Panc1 (cell line): ENCODE measurements at regions not wholly inside any gene's neighbourhood (a gene's known extent, or its start where the extent isn't known, plus 50 kb on each side); places are given as distances from the start of the nearest gene placed in this dataset.

ENCODE experiments used
- ATAC-seq: fragments of 200-7000 bp; cut with Tn5 transposase; 2 replicates; pipeline ENCODE4 v1.9.1; 2020; ENCODE audit warnings: mild to moderate bottlenecking, moderate library complexity
- BruUV-seq: library from RNA; stranded (reverse); fragments of 400-500 nt; replicated peaks from 2 replicates; lab custom pipeline; 2021; lab: Mats Ljungman, UMichigan
- CTCF ChIA-PET: fragments of 300-600 bp; sonication (Branson Sonifier 250); formaldehyde crosslinking; loops from one replicate; lab custom pipeline; 2022; ENCODE audit warnings: antibody characterized with exemption; lab: Charles Lee
- POLR2A ChIA-PET: fragments of 300-600 bp; sonication (Branson Sonifier 250); formaldehyde crosslinking; loops from one replicate; lab custom pipeline; 2022; ENCODE audit warnings: antibody characterized with exemption; lab: Charles Lee
- DNase-seq: peaks from one replicate; pipeline ENCODE4 v3.0.0-alpha.2; 2010; ENCODE audit warnings: low read depth, low spot score
- H3K27ac ChIP-seq: 2 replicates; pipeline ENCODE4 v1.5.1; 2011; ENCODE audit warnings: mild to moderate bottlenecking, low read length, inconsistent platforms
- H3K27me3 ChIP-seq: fragments of 200-500 bp; sonication (Bioruptor generic); 2 replicates; pipeline ENCODE4 v1.6.0; 2014; ENCODE audit warnings: low read length, inconsistent platforms; ENCODE audit not compliant: control insufficient read depth, insufficient read depth
- H3K36me3 ChIP-seq: fragments of 200-500 bp; sonication (Bioruptor generic); 2 replicates; pipeline ENCODE4 v1.5.1; 2014; ENCODE audit warnings: inconsistent platforms, mild to moderate bottlenecking, low read length, moderate library complexity; ENCODE audit not compliant: control insufficient read depth, insufficient read depth
- H3K4me1 ChIP-seq: 2 replicates; pipeline ENCODE4 v1.5.1; 2011; ENCODE audit warnings: inconsistent platforms, mild to moderate bottlenecking, low read length, moderate library complexity; ENCODE audit not compliant: control insufficient read depth, insufficient read depth
- H3K4me3 ChIP-seq, 2 experiments: 2 replicates each; pipeline ENCODE4 v1.5.1; 2011 to 2012; ENCODE audit warnings: low read depth in 2 of 2, low read length in 2 of 2, mild to moderate bottlenecking in 2 of 2, inconsistent platforms in 1 of 2, moderate library complexity in 1 of 2
- H3K9me3 ChIP-seq: fragments of 200-500 bp; sonication (Bioruptor generic); 2 replicates; pipeline ENCODE4 v1.5.1; 2014; ENCODE audit warnings: low read depth, mild to moderate bottlenecking, inconsistent platforms, low read length, moderate library complexity; ENCODE audit not compliant: control insufficient read depth, insufficient read depth
- CTCF ChIP-seq: fragments of 450-650 bp; IDR thresholded peaks from 2 replicates; pipeline ENCODE4 v1.5.1; 2017; ENCODE audit warnings: mild to moderate bottlenecking
- POLR2AphosphoS5 ChIP-seq: IDR thresholded peaks from 2 replicates; pipeline ENCODE4 v1.6.1; 2012; ENCODE audit warnings: mild to moderate bottlenecking, low read depth, low read length, moderate library complexity
- SIN3A ChIP-seq: IDR thresholded peaks from 2 replicates; pipeline ENCODE4 v1.6.1; 2012; ENCODE audit warnings: low read depth, mild to moderate bottlenecking, low read length, moderate library complexity, borderline replicate concordance; ENCODE audit not compliant: insufficient read depth
- TCF7L2 ChIP-seq: IDR thresholded peaks from 2 replicates; pipeline ENCODE4 v1.6.1; 2011; ENCODE audit warnings: mild to moderate bottlenecking, low read depth, low read length, inconsistent platforms
- in situ Hi-C: cut with HindIII; loops from 2 replicates; pipeline ENCODE4 v1.10.0; 2016; ENCODE audit warnings: low sequenced_read_pairs, low pct_unique_long_range_greater_than_20kb
- intact Hi-C: fragments of 100-400 bp; cut with micrococcal nuclease; formaldehyde crosslinking; loops from one replicate; pipeline ENCODE4 v1.10.0; 2022; ENCODE audit not compliant: unreplicated experiment
- TF ChIP-seq, protein P1 (sequence below), 2 experiments: IDR thresholded peaks; 2 replicates each; pipeline ENCODE4 v1.6.1; 2011 to 2012; ENCODE audit warnings: low read depth in 2 of 2, control low read depth in 1 of 2, low read length in 1 of 2, mild to moderate bottlenecking in 1 of 2, moderate library complexity in 1 of 2; ENCODE audit not compliant: insufficient read depth in 1 of 2

DNA sequence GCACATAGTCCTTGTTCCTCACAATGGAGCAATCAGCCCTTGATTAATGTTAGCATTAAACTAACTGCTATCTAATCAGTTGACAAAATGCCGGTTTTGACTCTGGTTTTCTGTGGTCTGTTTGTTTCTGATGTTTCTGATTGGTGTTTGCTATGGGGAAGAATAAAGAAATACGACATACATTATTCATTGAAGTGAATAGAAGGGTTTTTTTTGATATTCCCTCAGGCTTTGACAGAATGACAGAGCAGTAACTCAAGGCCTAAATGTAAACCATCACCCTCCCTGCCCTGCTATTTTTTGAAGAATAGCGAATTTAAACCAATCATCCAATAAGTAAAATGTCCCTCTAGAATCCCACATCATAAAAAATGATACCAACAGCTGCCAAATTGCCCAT, 65.5 kb upstream of the HS3ST1 start:
- Histone ChIP-seq H3K27ac (no peak overlapping the region), H3K36me3 (no peaks in the 10 kb centered on the region), H3K4me1 (no peaks in the 10 kb centered on the region), H3K4me3 (no peak overlapping the region), H3K27me3 (no peaks in the 10 kb centered on the region), H3K9me3 (no peaks in the 10 kb centered on the region)
- POLR2A ChIA-PET = no interaction called here
- DNase-seq (no peak), ATAC-seq (no peak)
- BruUV-seq = no TSS peak
- in situ Hi-C loops = no loop called here
- TF ChIP-seq CTCF (no peak), POLR2AphosphoS5 (no peak), SIN3A (no peak), TCF7L2 (no peak)
- TF ChIP-seq, protein P1, sequence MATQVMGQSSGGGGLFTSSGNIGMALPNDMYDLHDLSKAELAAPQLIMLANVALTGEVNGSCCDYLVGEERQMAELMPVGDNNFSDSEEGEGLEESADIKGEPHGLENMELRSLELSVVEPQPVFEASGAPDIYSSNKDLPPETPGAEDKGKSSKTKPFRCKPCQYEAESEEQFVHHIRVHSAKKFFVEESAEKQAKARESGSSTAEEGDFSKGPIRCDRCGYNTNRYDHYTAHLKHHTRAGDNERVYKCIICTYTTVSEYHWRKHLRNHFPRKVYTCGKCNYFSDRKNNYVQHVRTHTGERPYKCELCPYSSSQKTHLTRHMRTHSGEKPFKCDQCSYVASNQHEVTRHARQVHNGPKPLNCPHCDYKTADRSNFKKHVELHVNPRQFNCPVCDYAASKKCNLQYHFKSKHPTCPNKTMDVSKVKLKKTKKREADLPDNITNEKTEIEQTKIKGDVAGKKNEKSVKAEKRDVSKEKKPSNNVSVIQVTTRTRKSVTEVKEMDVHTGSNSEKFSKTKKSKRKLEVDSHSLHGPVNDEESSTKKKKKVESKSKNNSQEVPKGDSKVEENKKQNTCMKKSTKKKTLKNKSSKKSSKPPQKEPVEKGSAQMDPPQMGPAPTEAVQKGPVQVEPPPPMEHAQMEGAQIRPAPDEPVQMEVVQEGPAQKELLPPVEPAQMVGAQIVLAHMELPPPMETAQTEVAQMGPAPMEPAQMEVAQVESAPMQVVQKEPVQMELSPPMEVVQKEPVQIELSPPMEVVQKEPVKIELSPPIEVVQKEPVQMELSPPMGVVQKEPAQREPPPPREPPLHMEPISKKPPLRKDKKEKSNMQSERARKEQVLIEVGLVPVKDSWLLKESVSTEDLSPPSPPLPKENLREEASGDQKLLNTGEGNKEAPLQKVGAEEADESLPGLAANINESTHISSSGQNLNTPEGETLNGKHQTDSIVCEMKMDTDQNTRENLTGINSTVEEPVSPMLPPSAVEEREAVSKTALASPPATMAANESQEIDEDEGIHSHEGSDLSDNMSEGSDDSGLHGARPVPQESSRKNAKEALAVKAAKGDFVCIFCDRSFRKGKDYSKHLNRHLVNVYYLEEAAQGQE (IDR thresholded peaks at IDR 0.05; ENCODE audit: insufficient read depth in 1 of 2, low read depth in 2 of 2, low read length in 1 of 2) = no peak
- CTCF ChIA-PET = no interaction called here
- intact Hi-C loops = no loop called here

DNA sequence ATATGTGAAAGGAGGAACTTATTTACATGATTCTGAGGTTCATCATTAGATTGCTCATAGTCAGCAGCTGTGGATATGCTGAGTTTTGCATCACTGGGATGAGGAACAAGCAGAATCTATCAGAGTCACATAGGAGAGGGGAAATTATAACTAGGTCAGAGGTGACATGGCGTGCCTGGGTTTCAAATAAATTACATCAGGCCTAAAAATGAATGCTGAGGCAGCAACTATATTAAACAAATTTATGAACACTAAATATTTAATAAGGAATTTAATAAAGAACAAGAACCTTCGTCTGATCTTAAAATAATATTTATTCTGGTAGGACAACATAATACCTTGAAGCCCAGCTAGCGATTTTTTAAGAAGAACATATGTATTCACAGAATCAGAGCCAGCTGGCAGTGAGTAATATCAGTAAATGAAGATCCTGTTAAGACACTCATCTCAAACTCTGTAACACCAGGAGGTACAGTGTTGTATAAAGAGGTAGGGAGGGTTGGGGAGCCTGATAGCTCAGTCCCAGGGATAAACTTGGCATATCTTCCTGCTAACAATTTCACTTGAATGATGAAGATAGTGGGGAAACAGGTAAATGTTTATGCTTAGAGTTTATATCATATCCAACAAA, 60.9 kb upstream of the HS3ST1 start:
- intact Hi-C loops = no loop called here
- H3K27ac ChIP-seq = no peak overlapping the region
- no peaks in the 10 kb centered on the region for H3K36me3 ChIP-seq
- DNase-seq (no peak), ATAC-seq (no peak)
- H3K9me3 ChIP-seq = no peaks in the 10 kb centered on the region
- no TSS peak for BruUV-seq
- H3K27me3 ChIP-seq = no peaks in the 10 kb centered on the region
- CTCF ChIA-PET = no interaction called here
- TF ChIP-seq SIN3A (no peak), CTCF (0 out of 2 replicates have a peak, but pooled peaks have one; percentile 0)
- POLR2A ChIA-PET = no interaction called here
- H3K4me3 ChIP-seq = no peak overlapping the region
- H3K4me1 ChIP-seq = no peaks in the 10 kb centered on the region; the same call in 1 of the 2 replicates
- in situ Hi-C loops = no loop called here
